Naive thymus-derived CD4-positive, alpha-beta T cell (primary cell): ENCODE measurements at regions not wholly inside any gene's neighbourhood (a gene's known extent, or its start where the extent isn't known, plus 50 kb on each side); places are given as distances from the start of the nearest gene placed in this dataset.

ENCODE experiments used
- ATAC-seq: fragments of 150-1000 bp; cut with Tn5 transposase; 2 replicates; pipeline ENCODE4 v1.10.0; 2021; ENCODE audit warnings: mild to moderate bottlenecking, moderate library complexity
- CTCF ChIA-PET: fragments of 350-600 bp; sonication (Branson Sonifier 250); formaldehyde crosslinking; loops from one replicate; lab custom pipeline; 2021; ENCODE audit warnings: antibody characterized with exemption; lab: Charles Lee
- POLR2A ChIA-PET: fragments of 350-600 bp; sonication (Branson Sonifier 250); formaldehyde crosslinking; loops from one replicate; lab custom pipeline; 2021; ENCODE audit warnings: antibody characterized with exemption, inconsistent platforms; lab: Charles Lee
- DNase-seq, 9 donors: peaks; one replicate each; pipeline versions ENCODE4 v3.0.0 to v3.0.0-alpha.2; 2020 to 2022; ENCODE audit warnings: mixed read lengths in 1 of 9
- H3K27ac ChIP-seq: one replicate; pipeline ENCODE4 v1.7.0; 2013; ENCODE audit warnings: mild to moderate bottlenecking, low read depth, low read length, moderate library complexity
- H3K27me3 ChIP-seq, 2 donors: one replicate each; pipeline ENCODE4 v1.7.0; 2013; ENCODE audit warnings: low read length in 2 of 2, mild to moderate bottlenecking in 2 of 2, moderate library complexity in 2 of 2; ENCODE audit not compliant: control insufficient read depth in 2 of 2, insufficient read depth in 2 of 2
- H3K36me3 ChIP-seq, 3 experiments: 1 replicate in 2 of 3; 2 replicates in 1 of 3; pipeline ENCODE4 v1.7.0; 2013; ENCODE audit warnings: low read length in 3 of 3, mild to moderate bottlenecking in 3 of 3, moderate library complexity in 1 of 3; ENCODE audit not compliant: insufficient read depth in 3 of 3, control insufficient read depth in 2 of 3
- H3K4me1 ChIP-seq, 2 donors: one replicate each; pipeline ENCODE4 v1.7.0; 2013; ENCODE audit warnings: low read length in 2 of 2, mild to moderate bottlenecking in 2 of 2, moderate library complexity in 1 of 2; ENCODE audit not compliant: control insufficient read depth in 2 of 2, insufficient read depth in 2 of 2
- H3K4me3 ChIP-seq: 2 replicates; pipeline ENCODE4 v1.7.0; 2013; ENCODE audit warnings: mild to moderate bottlenecking, low read length
- H3K9me3 ChIP-seq, 3 experiments: 1 replicate in 2 of 3; 2 replicates in 1 of 3; pipeline ENCODE4 v1.7.0; 2013; ENCODE audit warnings: low read length in 3 of 3; ENCODE audit not compliant: control insufficient read depth in 2 of 3
- H3K27ac Mint-ChIP-seq, 9 donors: one replicate each; pipeline ENCODE4 v1.8.0; 2020 to 2022; ENCODE audit warnings: mixed read lengths in 9 of 9, mild to moderate bottlenecking in 8 of 9, moderate library complexity in 5 of 9, inconsistent platforms in 2 of 9
- H3K27me3 Mint-ChIP-seq, 5 donors: one replicate each; pipeline ENCODE4 v1.8.0; 2021 to 2022; ENCODE audit warnings: mixed read lengths in 5 of 5, mild to moderate bottlenecking in 1 of 5
- H3K36me3 Mint-ChIP-seq, 5 donors: one replicate each; pipeline ENCODE4 v1.8.0; 2020 to 2022; ENCODE audit warnings: mixed read lengths in 5 of 5, mild to moderate bottlenecking in 3 of 5, inconsistent platforms in 1 of 5
- H3K4me1 Mint-ChIP-seq, 7 donors: one replicate each; pipeline ENCODE4 v1.8.0; 2020 to 2022; ENCODE audit warnings: mixed read lengths in 7 of 7, mild to moderate bottlenecking in 3 of 7, inconsistent platforms in 1 of 7
- H3K4me3 Mint-ChIP-seq, 10 donors: one replicate each; pipeline ENCODE4 v1.8.0; 2020 to 2022; ENCODE audit warnings: mild to moderate bottlenecking in 10 of 10, mixed read lengths in 10 of 10, moderate library complexity in 6 of 10, inconsistent platforms in 2 of 10
- H3K9me3 Mint-ChIP-seq, 11 donors: one replicate each; pipeline ENCODE4 v1.8.0; 2020 to 2022; ENCODE audit warnings: mixed read lengths in 11 of 11, mild to moderate bottlenecking in 4 of 11, inconsistent platforms in 1 of 11, moderate library complexity in 1 of 11
- intact Hi-C, 2 donors: fragments of 100-400 bp; cut with micrococcal nuclease; formaldehyde crosslinking; loops; one replicate each; pipeline ENCODE4 v1.15.1; 2023

DNA sequence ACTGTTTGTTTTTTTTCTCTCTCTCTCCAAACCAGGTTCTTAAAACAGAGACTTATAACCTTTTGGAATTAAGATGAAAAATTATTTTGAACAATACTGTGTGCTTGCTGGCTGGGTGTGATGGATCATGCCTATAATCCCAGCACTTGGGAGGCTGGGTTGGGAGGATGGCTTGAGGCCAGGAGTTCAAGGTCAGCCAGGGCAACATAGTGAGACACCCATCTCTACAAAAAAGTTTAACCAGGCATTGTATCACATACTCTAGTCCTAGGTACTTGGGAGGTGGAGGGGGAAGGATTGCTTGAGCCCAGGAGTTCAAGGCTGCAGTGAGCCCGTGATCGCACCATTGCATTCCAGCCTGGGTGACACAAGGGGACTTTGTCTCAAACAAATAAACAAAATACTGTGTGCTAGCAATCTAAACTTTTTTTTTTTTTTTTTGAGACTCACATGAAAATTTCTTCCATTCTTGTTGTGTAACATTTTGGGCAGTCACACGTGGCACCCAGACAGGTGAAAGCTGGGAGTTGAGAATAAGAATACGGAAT is 379.6 kb downstream of the ETNK1 start:
- intact Hi-C loops: no loop called here
- no peaks in the 10 kb centered on the region for H3K27me3 ChIP-seq
- no peaks in the 10 kb centered on the region for H3K36me3 ChIP-seq
- no peaks in the 10 kb centered on the region for H3K9me3 ChIP-seq
- H3K27ac Mint-ChIP-seq: no peak overlapping the region
- ChIA-PET CTCF (no interaction called here), POLR2A (no interaction called here)
- no peak overlapping the region for H3K4me3 Mint-ChIP-seq
- H3K4me3 ChIP-seq: no peak overlapping the region
- ATAC-seq: no peak
- H3K4me1 ChIP-seq: no peaks in the 10 kb centered on the region
- H3K36me3 Mint-ChIP-seq: no peaks in the 10 kb centered on the region
- peaks cover 0 to 4% (median 0%) of the 10 kb centered on the region in 11 donors for H3K9me3 Mint-ChIP-seq
- H3K27me3 Mint-ChIP-seq: no peaks in the 10 kb centered on the region
- no peaks in the 10 kb centered on the region for H3K4me1 Mint-ChIP-seq
- no peak for DNase-seq
- H3K27ac ChIP-seq: no peak overlapping the region

DNA sequence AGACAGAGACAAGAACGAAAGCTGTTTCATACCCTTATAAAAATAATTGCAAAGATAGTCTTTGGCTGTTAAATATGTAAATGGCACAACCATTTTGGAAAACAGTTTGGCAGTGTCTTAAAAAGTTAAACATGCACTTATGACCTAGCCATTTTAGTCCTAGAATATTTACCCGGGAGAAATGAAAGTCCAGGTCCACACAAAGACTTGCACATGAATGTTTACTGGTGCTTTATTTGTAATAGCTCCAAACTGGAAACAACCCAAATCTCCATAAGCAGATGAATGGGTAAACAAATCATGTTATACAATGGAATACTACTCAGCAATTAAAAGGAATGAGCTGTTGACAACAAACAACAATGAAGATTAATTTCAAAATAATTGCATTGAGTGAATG is 380.4 kb downstream of the ETNK1 start:
- CTCF ChIA-PET: no interaction called here
- H3K36me3 Mint-ChIP-seq: no peaks in the 10 kb centered on the region

DNA sequence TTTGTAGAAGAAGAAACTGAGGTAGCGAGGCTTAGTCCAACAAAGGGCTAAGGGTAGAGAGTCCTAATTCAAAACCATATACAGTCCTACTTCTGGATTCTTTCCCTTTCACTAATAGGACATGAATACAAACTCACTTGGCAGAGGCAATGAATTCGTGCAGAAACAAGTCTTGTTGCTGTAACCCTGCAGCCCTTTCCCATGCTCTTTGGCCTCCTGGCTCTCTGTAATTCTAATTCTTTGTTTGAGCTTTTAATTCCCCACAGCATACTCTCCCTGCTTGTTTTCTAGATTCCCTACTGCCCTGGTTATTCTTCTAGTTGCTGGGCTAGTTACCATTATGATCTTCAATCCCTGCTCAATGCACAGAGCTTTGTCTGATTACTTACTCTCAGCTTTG is 381.4 kb downstream of the ETNK1 start:
- no peak overlapping the region for H3K27ac ChIP-seq
- H3K27me3 Mint-ChIP-seq: no peaks in the 10 kb centered on the region
- peaks cover 0 to 8% (median 0%) of the 10 kb centered on the region in 11 donors for H3K9me3 Mint-ChIP-seq
- DNase-seq (no peak), ATAC-seq (no peak)
- no peaks in the 10 kb centered on the region for H3K9me3 ChIP-seq
- intact Hi-C loops: no loop called here
- H3K4me3 Mint-ChIP-seq: no peak overlapping the region
- H3K27ac Mint-ChIP-seq: no peak overlapping the region
- no peak overlapping the region for H3K4me3 ChIP-seq
- POLR2A ChIA-PET: no interaction called here
- H3K36me3 Mint-ChIP-seq: no peaks in the 10 kb centered on the region
- no peaks in the 10 kb centered on the region for H3K4me1 ChIP-seq
- no peaks in the 10 kb centered on the region for H3K36me3 ChIP-seq
- no peaks in the 10 kb centered on the region for H3K4me1 Mint-ChIP-seq
- CTCF ChIA-PET: no interaction called here
- no peaks in the 10 kb centered on the region for H3K27me3 ChIP-seq

More for the DNA sequence above, 380.4 kb downstream of the ETNK1 start:
- H3K27me3 ChIP-seq: no peaks in the 10 kb centered on the region
- no peaks in the 10 kb centered on the region for H3K4me1 Mint-ChIP-seq
- no peak for ATAC-seq
- H3K9me3 ChIP-seq: no peaks in the 10 kb centered on the region
- no peak overlapping the region for H3K27ac ChIP-seq
- no peak overlapping the region for H3K4me3 ChIP-seq
- H3K4me1 ChIP-seq: no peaks in the 10 kb centered on the region
- no peak for DNase-seq
- no peaks in the 10 kb centered on the region for H3K27me3 Mint-ChIP-seq
- H3K4me3 Mint-ChIP-seq: no peak overlapping the region
- intact Hi-C loops: no loop called here
- no peak overlapping the region for H3K27ac Mint-ChIP-seq
- peaks cover 0 to 4% (median 0%) of the 10 kb centered on the region in 11 donors for H3K9me3 Mint-ChIP-seq
- H3K36me3 ChIP-seq: no peaks in the 10 kb centered on the region
- POLR2A ChIA-PET: no interaction called here

DNA sequence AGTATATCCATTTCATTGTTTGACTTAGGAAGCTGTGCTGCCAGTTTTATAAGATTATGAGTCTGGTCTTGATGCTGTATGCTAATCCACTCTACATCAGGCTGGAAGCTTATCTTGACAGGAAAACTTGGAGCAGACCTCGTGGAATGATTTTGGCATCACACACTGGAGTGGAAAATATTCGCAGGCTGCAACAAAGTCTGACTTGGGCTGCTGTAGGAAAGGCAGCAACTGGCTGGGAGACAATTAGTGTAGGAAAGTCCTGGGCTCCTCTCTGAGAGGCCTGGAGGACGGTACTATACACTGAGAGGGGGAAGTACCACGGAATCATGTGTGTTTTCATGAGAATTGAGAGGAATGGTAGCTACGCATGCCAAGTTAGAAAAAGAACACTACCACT is 383.7 kb downstream of the ETNK1 start:
- Histone ChIP-seq H3K27ac (no peak overlapping the region), H3K4me1 (no peaks in the 10 kb centered on the region), H3K9me3 (no peaks in the 10 kb centered on the region), H3K27me3 (no peaks in the 10 kb centered on the region), H3K4me3 (no peak overlapping the region), H3K36me3 (no peaks in the 10 kb centered on the region)
- ChIA-PET POLR2A (no interaction called here), CTCF (no interaction called here)
- peaks cover 0 to 12% (median 5%) of the 10 kb centered on the region in 11 donors for H3K9me3 Mint-ChIP-seq
- intact Hi-C loops: no loop called here
- DNase-seq (no peak), ATAC-seq (no peak)
- H3K36me3 Mint-ChIP-seq: no peaks in the 10 kb centered on the region
- H3K4me3 Mint-ChIP-seq: no peak overlapping the region
- no peak overlapping the region for H3K27ac Mint-ChIP-seq
- H3K27me3 Mint-ChIP-seq: no peaks in the 10 kb centered on the region
- no peaks in the 10 kb centered on the region for H3K4me1 Mint-ChIP-seq

DNA sequence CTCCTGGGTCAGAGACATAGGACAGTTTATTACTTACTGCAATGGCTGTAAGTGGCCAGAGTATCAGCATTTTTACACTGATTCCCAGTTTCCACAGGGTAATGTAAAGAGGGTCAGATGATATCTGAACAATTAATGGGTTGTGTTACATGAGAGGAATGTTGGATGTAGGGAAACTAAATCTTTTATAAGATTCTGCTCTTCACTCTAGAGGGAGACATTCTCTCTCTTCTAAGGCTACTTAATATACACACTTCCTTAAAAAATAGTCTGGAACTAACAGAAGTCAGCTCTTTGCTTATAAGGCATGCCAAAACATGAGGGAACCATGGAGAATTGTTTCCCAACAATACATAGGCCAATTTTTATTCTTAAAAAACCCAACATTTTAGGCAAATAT is 389.8 kb downstream of the ETNK1 start:
- H3K4me1 ChIP-seq: no peaks in the 10 kb centered on the region
- no peaks in the 10 kb centered on the region for H3K36me3 ChIP-seq
- POLR2A ChIA-PET: no interaction called here
- CTCF ChIA-PET: no interaction called here
- intact Hi-C loops: no loop called here
- no peak overlapping the region for H3K4me3 Mint-ChIP-seq
- no peak for DNase-seq
- no peaks in the 10 kb centered on the region for H3K4me1 Mint-ChIP-seq
- no peak overlapping the region for H3K27ac ChIP-seq
- peaks cover 0 to 13% (median 5%) of the 10 kb centered on the region in 11 donors for H3K9me3 Mint-ChIP-seq
- H3K4me3 ChIP-seq: no peak overlapping the region
- no peak for ATAC-seq
- no peaks in the 10 kb centered on the region for H3K36me3 Mint-ChIP-seq
- H3K27ac Mint-ChIP-seq: no peak overlapping the region
- H3K27me3 Mint-ChIP-seq: no peaks in the 10 kb centered on the region
- H3K9me3 ChIP-seq: no peaks in the 10 kb centered on the region
- no peaks in the 10 kb centered on the region for H3K27me3 ChIP-seq

DNA sequence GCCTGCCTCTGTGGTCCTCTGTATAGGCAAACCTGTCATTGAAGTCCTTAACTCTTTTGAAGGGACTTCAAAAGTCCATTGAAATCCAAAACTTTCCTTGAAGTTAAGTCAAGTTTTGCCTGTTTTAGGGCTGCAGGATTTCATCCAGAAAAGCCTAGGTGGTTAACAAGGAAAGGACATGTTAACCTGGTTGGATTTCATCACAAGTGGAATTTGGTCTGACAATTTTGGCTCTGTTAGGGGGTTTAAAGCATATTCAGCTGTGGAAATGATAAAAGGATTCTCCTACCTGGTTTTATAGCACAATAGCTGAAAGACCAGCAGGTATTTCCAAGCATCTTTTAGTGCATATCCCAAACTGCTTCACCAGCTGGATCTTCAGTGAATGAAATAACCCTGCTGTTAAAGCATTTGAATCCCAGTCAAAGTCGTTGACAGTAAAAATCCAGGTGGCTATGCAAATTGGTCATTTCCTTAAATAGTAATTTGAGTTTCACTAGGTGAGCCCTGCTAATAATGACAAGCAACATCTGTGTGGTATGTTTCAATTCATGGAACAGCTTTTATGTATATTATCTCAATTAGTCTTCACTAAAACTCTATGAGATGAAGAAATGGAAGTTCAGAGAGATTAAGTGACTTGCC is 400.5 kb downstream of the ETNK1 start:
- Histone ChIP-seq H3K4me3 (no peak overlapping the region), H3K36me3 (no peaks in the 10 kb centered on the region), H3K27me3 (no peaks in the 10 kb centered on the region), H3K4me1 (no peaks in the 10 kb centered on the region), H3K9me3 (no peaks in the 10 kb centered on the region), H3K27ac (no peak overlapping the region)
- ATAC-seq: no peak
- ChIA-PET CTCF (no interaction called here), POLR2A (no interaction called here)
- Mint-ChIP-seq H3K4me3 (no peak overlapping the region), H3K27me3 (no peaks in the 10 kb centered on the region), H3K4me1 (no peaks in the 10 kb centered on the region), H3K9me3 (peaks cover 0 to 9% (median 5%) of the 10 kb centered on the region in 11 donors), H3K36me3 (no peaks in the 10 kb centered on the region), H3K27ac (no peak overlapping the region)
- DNase-seq: no peak
- intact Hi-C loops: no loop called here

DNA sequence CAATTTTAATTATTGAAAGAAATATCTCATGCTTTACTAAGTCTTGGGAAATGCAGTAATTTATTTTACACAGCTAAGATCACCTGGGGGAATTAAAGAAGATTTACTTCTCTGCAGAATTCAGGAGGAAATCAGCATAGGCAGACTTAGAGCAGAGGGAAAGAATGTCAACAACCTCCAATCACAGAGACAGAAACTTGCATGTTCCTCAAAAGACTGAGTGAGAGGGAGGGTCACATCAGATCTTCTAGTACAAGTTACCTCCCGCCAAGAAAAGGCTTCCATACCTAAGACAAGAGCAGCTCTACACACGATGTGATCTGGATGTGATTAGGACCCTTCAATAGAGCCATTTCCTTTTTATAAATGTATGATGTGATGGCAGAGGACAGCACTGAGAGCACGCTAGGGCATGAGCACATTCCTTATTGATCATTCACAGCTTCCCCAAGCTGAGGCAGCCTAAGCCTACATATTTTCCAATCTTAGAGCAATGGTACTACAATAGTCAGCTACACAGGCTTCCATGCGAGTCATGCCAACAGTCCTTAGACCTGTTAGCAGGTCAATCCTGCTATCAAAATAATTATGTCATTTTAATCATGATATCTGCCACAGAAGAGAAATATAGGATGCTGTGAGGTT is 403.3 kb downstream of the ETNK1 start:
- Mint-ChIP-seq H3K36me3 (no peaks in the 10 kb centered on the region), H3K9me3 (peaks cover 0 to 2% (median 0%) of the 10 kb centered on the region in 11 donors), H3K27me3 (no peaks in the 10 kb centered on the region), H3K4me3 (no peak overlapping the region), H3K4me1 (no peaks in the 10 kb centered on the region), H3K27ac (no peak overlapping the region)
- Histone ChIP-seq H3K27ac (no peak overlapping the region), H3K36me3 (no peaks in the 10 kb centered on the region), H3K4me1 (no peaks in the 10 kb centered on the region), H3K4me3 (no peak overlapping the region), H3K9me3 (no peaks in the 10 kb centered on the region), H3K27me3 (no peaks in the 10 kb centered on the region)
- intact Hi-C loops: no loop called here
- ChIA-PET CTCF (no interaction called here), POLR2A (no interaction called here)
- ATAC-seq (no peak), DNase-seq (no peak)
